Keratinocyte (primary cell): ENCODE measurements at regions not wholly inside any gene's neighbourhood (a gene's known extent, or its start where the extent isn't known, plus 50 kb on each side); places are given as distances from the start of the nearest gene placed in this dataset.

Experiments used
- CTCF ChIP-seq, 3 experiments: IDR thresholded peaks in 1 of 3; conservative IDR thresholded peaks in 1 of 3; optimal IDR thresholded peaks in 1 of 3; 2 replicates in 2 of 3; 3 replicates in 1 of 3; pipeline versions ENCODE3 to v1.5.1; 2011; ENCODE audit warnings: low read length in 3 of 3, mild to moderate bottlenecking in 3 of 3, moderate library complexity in 2 of 3, control low read depth in 1 of 3, inconsistent platforms in 1 of 3; ENCODE audit not compliant: insufficient read depth in 2 of 3; ENCODE audit errors: extremely low read depth in 1 of 3
- EZH2 ChIP-seq: IDR thresholded peaks from one replicate; pipeline ENCODE4 v1.6.1; 2012; ENCODE audit warnings: inconsistent platforms, mild to moderate bottlenecking, low read length, moderate library complexity

GRCh38 chr4:31929676-31930345 lies 1209.6 kb downstream of the PCDH7 start:
- no peak for TF ChIP-seq CTCF (optimal IDR thresholded peaks at IDR 0.05 in 1 of 3, IDR thresholded peaks at IDR 0.05 in 1 of 3, conservative IDR thresholded peaks at IDR 0.05 in 1 of 3; ENCODE audit: extremely low read depth in 1 of 3, insufficient read depth in 2 of 3, low read length in 3 of 3)
- TF ChIP-seq EZH2: no peak
